Right lobe of liver (tissue), 4 donors: ENCODE measurements at regions not wholly inside any gene's neighbourhood (a gene's known extent, or its start where the extent isn't known, plus 50 kb on each side); places are given as distances from the start of the nearest gene placed in this dataset.

Experiments
- CTCF ChIP-seq, 4 donors: fragments of 200-600 bp in 3 of 4; fragments of 450-650 bp in 1 of 4; IDR thresholded peaks; one replicate each; pipeline versions ENCODE4 v1.5.1 to v1.8.0; 2016 to 2022; ENCODE audit warnings: antibody characterized with exemption in 4 of 4, mild to moderate bottlenecking in 2 of 4
- POLR2A ChIP-seq: fragments of 450-650 bp; IDR thresholded peaks from one replicate; pipeline ENCODE4 v1.6.1; 2017; ENCODE audit warnings: antibody characterized with exemption, mild to moderate bottlenecking
- donor health status: DM: no; HTN: no; CAD: no.
- donor health status: DM: no; HTN: no; CAD: no.
- donor health status: DM: no; HTN: yes; CAD: no.

- TF ChIP-seq CTCF (IDR thresholded peaks at IDR 0.05) = no peak
- no peak for TF ChIP-seq POLR2A
Measured at GRCh38 chr3:95707268-95707667, 1107.1 kb upstream of the EPHA6 start.
